IPS-15b (cell line): ENCODE measurements at regions not wholly inside any gene's neighbourhood (a gene's known extent, or its start where the extent isn't known, plus 50 kb on each side); places are given as distances from the start of the nearest gene placed in this dataset.
"Not testable (repeated sequence)": the region's sequence is repeated elsewhere in the genome, so short reads cannot be mapped to it uniquely, and the experiment has no call there.

Experiments used
- H3K27me3 ChIP-seq: one replicate; pipeline ENCODE4 v1.6.1; 2013; ENCODE audit warnings: low read length; ENCODE audit not compliant: control insufficient read depth, insufficient read depth
- H3K36me3 ChIP-seq: one replicate; pipeline ENCODE4 v1.6.1; 2013; ENCODE audit warnings: low read length; ENCODE audit not compliant: control insufficient read depth, insufficient read depth
- H3K4me1 ChIP-seq: one replicate; pipeline ENCODE4 v1.6.1; 2013; ENCODE audit warnings: mild to moderate bottlenecking, low read length; ENCODE audit not compliant: control insufficient read depth, insufficient read depth
- H3K4me3 ChIP-seq: one replicate; pipeline ENCODE4 v1.5.1; 2013; ENCODE audit warnings: low read depth, low read length
- H3K9ac ChIP-seq: one replicate; pipeline ENCODE4 v1.6.1; 2013; ENCODE audit warnings: low read depth, mild to moderate bottlenecking, low read length
- H3K9me3 ChIP-seq: one replicate; pipeline ENCODE4 v1.6.1; 2013; ENCODE audit warnings: mild to moderate bottlenecking, low read length; ENCODE audit not compliant: control insufficient read depth, insufficient read depth

GRCh38 chr10:2589196-2589595, 478.2 kb upstream of the PFKP start:
- H3K9ac ChIP-seq = no peak overlapping the region
- H3K9me3 ChIP-seq = no peaks in the 10 kb centered on the region
- H3K36me3 ChIP-seq = no peaks in the 10 kb centered on the region
- no peak overlapping the region for H3K4me3 ChIP-seq
- no peaks in the 10 kb centered on the region for H3K27me3 ChIP-seq
- no peaks in the 10 kb centered on the region for H3K4me1 ChIP-seq

GRCh38 chr10:2584385-2584784, 483.0 kb upstream of the PFKP start:
- H3K27me3 ChIP-seq = no peaks in the 10 kb centered on the region
- H3K9ac ChIP-seq = no peak overlapping the region
- H3K36me3 ChIP-seq = no peaks in the 10 kb centered on the region
- no peaks in the 10 kb centered on the region for H3K4me1 ChIP-seq
- no peak overlapping the region for H3K4me3 ChIP-seq
- no peaks in the 10 kb centered on the region for H3K9me3 ChIP-seq

GRCh38 chr10:2576892-2577291, 490.5 kb upstream of the PFKP start:
- H3K4me1 ChIP-seq = peaks cover 3% of the 10 kb centered on the region
- H3K4me3 ChIP-seq = no peak overlapping the region
- H3K27me3 ChIP-seq = no peaks in the 10 kb centered on the region
- no peaks in the 10 kb centered on the region for H3K9me3 ChIP-seq
- no peaks in the 10 kb centered on the region for H3K36me3 ChIP-seq
- H3K9ac ChIP-seq = no peak overlapping the region

GRCh38 chr10:2575460-2575859, 491.9 kb upstream of the PFKP start:
- Histone ChIP-seq H3K9me3 (no peaks in the 10 kb centered on the region), H3K4me3 (no peak overlapping the region), H3K9ac (no peak overlapping the region), H3K36me3 (no peaks in the 10 kb centered on the region), H3K4me1 (peaks cover 3% of the 10 kb centered on the region), H3K27me3 (no peaks in the 10 kb centered on the region)

GRCh38 chr10:2572611-2573010, 494.7 kb upstream of the PFKP start:
- peaks cover 3% of the 10 kb centered on the region for H3K4me1 ChIP-seq
- H3K9me3 ChIP-seq = no peaks in the 10 kb centered on the region
- H3K4me3 ChIP-seq = no peak overlapping the region
- no peaks in the 10 kb centered on the region for H3K27me3 ChIP-seq
- no peak overlapping the region for H3K9ac ChIP-seq
- no peaks in the 10 kb centered on the region for H3K36me3 ChIP-seq

- Histone ChIP-seq H3K9ac (no peak overlapping the region), H3K4me1 (no peaks in the 10 kb centered on the region), H3K4me3 (no peak overlapping the region), H3K9me3 (no peaks in the 10 kb centered on the region), H3K36me3 (no peaks in the 10 kb centered on the region), H3K27me3 (no peaks in the 10 kb centered on the region)
Observed at GRCh38 chr10:2556883-2557282, 510.5 kb upstream of the PFKP start.

- no peaks in the 10 kb centered on the region for H3K4me1 ChIP-seq
- H3K9me3 ChIP-seq = no peaks in the 10 kb centered on the region
- no peak overlapping the region for H3K9ac ChIP-seq
- H3K36me3 ChIP-seq = no peaks in the 10 kb centered on the region
- no peak overlapping the region for H3K4me3 ChIP-seq
- no peaks in the 10 kb centered on the region for H3K27me3 ChIP-seq
Observed at GRCh38 chr10:2548071-2548470, 519.3 kb upstream of the PFKP start.

GRCh38 chr10:2547606-2548005, 519.7 kb upstream of the PFKP start:
- Histone ChIP-seq H3K27me3 (no peaks in the 10 kb centered on the region), H3K9me3 (no peaks in the 10 kb centered on the region), H3K4me3 (no peak overlapping the region), H3K4me1 (no peaks in the 10 kb centered on the region), H3K9ac (no peak overlapping the region), H3K36me3 (no peaks in the 10 kb centered on the region)

- not testable (repeated sequence) for H3K4me3 ChIP-seq, H3K27me3 ChIP-seq, H3K4me1 ChIP-seq, H3K9ac ChIP-seq, H3K36me3 ChIP-seq, H3K9me3 ChIP-seq
Observed at GRCh38 chr10:2546894-2547293, 520.5 kb upstream of the PFKP start.

- H3K4me1 ChIP-seq = peaks cover 4% of the 10 kb centered on the region
- no peak overlapping the region for H3K4me3 ChIP-seq
- no peak overlapping the region for H3K9ac ChIP-seq
- H3K27me3 ChIP-seq = no peaks in the 10 kb centered on the region
- no peaks in the 10 kb centered on the region for H3K9me3 ChIP-seq
- no peaks in the 10 kb centered on the region for H3K36me3 ChIP-seq
Observed at GRCh38 chr10:2543974-2544373, 523.4 kb upstream of the PFKP start.

- H3K27me3 ChIP-seq = no peaks in the 10 kb centered on the region
- no peak overlapping the region for H3K4me3 ChIP-seq
- peaks cover 4% of the 10 kb centered on the region for H3K4me1 ChIP-seq
- no peaks in the 10 kb centered on the region for H3K36me3 ChIP-seq
- no peak overlapping the region for H3K9ac ChIP-seq
- no peaks in the 10 kb centered on the region for H3K9me3 ChIP-seq
Observed at GRCh38 chr10:2543142-2543886, 524.0 kb upstream of the PFKP start.

GRCh38 chr10:2541176-2541575, 526.2 kb upstream of the PFKP start:
- no peaks in the 10 kb centered on the region for H3K27me3 ChIP-seq
- H3K9me3 ChIP-seq = no peaks in the 10 kb centered on the region
- H3K4me1 ChIP-seq = peaks cover 4% of the 10 kb centered on the region
- H3K36me3 ChIP-seq = no peaks in the 10 kb centered on the region
- H3K9ac ChIP-seq = no peak overlapping the region
- H3K4me3 ChIP-seq = no peak overlapping the region
